IMR-90 (cell line): ENCODE measurements at regions not wholly inside any gene's neighbourhood (a gene's known extent, or its start where the extent isn't known, plus 50 kb on each side); places are given as distances from the start of the nearest gene placed in this dataset.

Experiments used
- ATAC-seq: fragments of 200-7000 bp; cut with Tn5 transposase; 2 replicates; pipeline ENCODE4 v1.9.1; 2020; ENCODE audit warnings: low read depth, mild to moderate bottlenecking, moderate library complexity
- BruUV-seq: library from RNA; stranded (reverse); fragments of 400-500 nt; replicated peaks from 2 replicates; lab custom pipeline; 2021; lab: Mats Ljungman, UMichigan
- CTCF ChIA-PET: fragments of 300-600 bp; formaldehyde crosslinking; extraction: SDS; loops from one replicate; lab custom pipeline; 2021; ENCODE audit warnings: antibody characterized with exemption; lab: Yijun Ruan, JAX
- POLR2A ChIA-PET: fragments of 300-600 bp; sonication (Branson Sonifier 250); formaldehyde crosslinking; loops from one replicate; lab custom pipeline; 2022; ENCODE audit warnings: antibody characterized with exemption; ENCODE audit not compliant: unreplicated experiment; lab: Charles Lee
- DNase-seq: peaks from one replicate; pipeline ENCODE4 v3.0.0; 2013
- H2AFZ ChIP-seq: replicated peaks from 2 replicates; pipeline ENCODE3; 2013; ENCODE audit warnings: low read length, mild to moderate bottlenecking; ENCODE audit not compliant: poor library complexity
- H2AK5ac ChIP-seq: 2 replicates; pipeline ENCODE4 v1.6.1; 2013; ENCODE audit warnings: low read depth, low read length, inconsistent platforms
- H2AK9ac ChIP-seq: replicated peaks from 2 replicates; pipeline ENCODE3; 2013; ENCODE audit warnings: mild to moderate bottlenecking, low read depth, low read length, moderate library complexity; ENCODE audit not compliant: poor library complexity
- H2BK120ac ChIP-seq: 2 replicates; pipeline ENCODE4 v1.6.1; 2013; ENCODE audit warnings: low read depth, low read length, inconsistent platforms
- H2BK15ac ChIP-seq: 3 replicates; pipeline ENCODE4 v1.6.1; 2013; ENCODE audit warnings: low read depth, low read length, inconsistent platforms
- H2BK20ac ChIP-seq: 2 replicates; pipeline ENCODE4 v1.6.1; 2013; ENCODE audit warnings: low read depth, mild to moderate bottlenecking, inconsistent platforms, low read length, moderate library complexity
- H2BK5ac ChIP-seq: 2 replicates; pipeline ENCODE4 v1.6.1; 2013; ENCODE audit warnings: mild to moderate bottlenecking, low read depth, low read length, inconsistent platforms; ENCODE audit not compliant: poor library complexity, severe bottlenecking
- H3K14ac ChIP-seq: replicated peaks from 2 replicates; pipeline ENCODE4 v1.6.1; 2013; ENCODE audit warnings: low read depth, low read length, inconsistent platforms
- H3K18ac ChIP-seq: 2 replicates; pipeline ENCODE4 v1.6.1; 2013; ENCODE audit warnings: low read depth, low read length, control low read depth
- H3K23ac ChIP-seq: 2 replicates; pipeline ENCODE4 v1.6.1; 2013; ENCODE audit warnings: low read depth, low read length, inconsistent platforms
- H3K27ac ChIP-seq: 2 replicates; pipeline ENCODE4 v1.5.1; 2013; ENCODE audit warnings: mild to moderate bottlenecking, control low read depth, low read length; ENCODE audit not compliant: insufficient read depth
- H3K27me3 ChIP-seq: 2 replicates; pipeline ENCODE4 v1.6.1; 2013; ENCODE audit warnings: low read length; ENCODE audit not compliant: control insufficient read depth, insufficient read depth
- H3K36me3 ChIP-seq: 2 replicates; pipeline ENCODE4 v1.6.1; 2013; ENCODE audit warnings: low read length, mixed read lengths; ENCODE audit not compliant: control insufficient read depth, insufficient read depth
- H3K4ac ChIP-seq: 2 replicates; pipeline ENCODE4 v1.6.1; 2013; ENCODE audit warnings: low read depth, low read length, inconsistent platforms
- H3K4me1 ChIP-seq: 2 replicates; pipeline ENCODE4 v1.6.1; 2013; ENCODE audit warnings: low read length, mixed read lengths; ENCODE audit not compliant: control insufficient read depth, insufficient read depth
- H3K4me2 ChIP-seq: 2 replicates; pipeline ENCODE4 v1.6.1; 2013; ENCODE audit warnings: low read depth, mild to moderate bottlenecking, control low read depth, low read length, moderate library complexity
- H3K4me3 ChIP-seq: 2 replicates; pipeline ENCODE4 v1.5.1; 2013; ENCODE audit warnings: low read depth, mild to moderate bottlenecking, control low read depth, low read length, moderate library complexity; ENCODE audit not compliant: insufficient read depth
- H3K56ac ChIP-seq: 2 replicates; pipeline ENCODE4 v1.6.1; 2013; ENCODE audit warnings: low read length, inconsistent platforms; ENCODE audit not compliant: insufficient read depth; ENCODE audit errors: extremely low read depth
- H3K79me1 ChIP-seq, 2 experiments: 2 replicates each; pipeline ENCODE4 v1.6.1; 2013; ENCODE audit warnings: low read length in 2 of 2, inconsistent platforms in 1 of 2, low read depth in 1 of 2
- H3K9ac ChIP-seq: 2 replicates; pipeline ENCODE4 v1.6.1; 2013; ENCODE audit warnings: low read depth, low read length, control low read depth
- H3K9me1 ChIP-seq: 2 replicates; pipeline ENCODE4 v1.6.1; 2013; ENCODE audit warnings: low read length, inconsistent platforms; ENCODE audit not compliant: insufficient read depth
- H3K9me3 ChIP-seq: 2 replicates; pipeline ENCODE4 v1.6.1; 2013; ENCODE audit warnings: low read length; ENCODE audit not compliant: control insufficient read depth, insufficient read depth
- H4K20me1 ChIP-seq: 2 replicates; pipeline ENCODE4 v1.6.1; 2013; ENCODE audit warnings: low read length, inconsistent platforms; ENCODE audit not compliant: insufficient read depth
- H4K5ac ChIP-seq: 2 replicates; pipeline ENCODE4 v1.6.1; 2013; ENCODE audit warnings: mild to moderate bottlenecking, low read depth, low read length, control low read depth
- H4K8ac ChIP-seq, 2 experiments: 2 replicates each; pipeline ENCODE4 v1.6.1; 2013; ENCODE audit warnings: low read depth in 2 of 2, low read length in 2 of 2, control low read depth in 1 of 2, inconsistent platforms in 1 of 2
- H4K91ac ChIP-seq: 2 replicates; pipeline ENCODE4 v1.6.1; 2013; ENCODE audit warnings: low read depth, low read length, inconsistent platforms; ENCODE audit not compliant: insufficient read depth
- BHLHE40 ChIP-seq: fragments of 150-350 bp; IDR thresholded peaks from 2 replicates; pipeline ENCODE4 v1.6.1; 2016; ENCODE audit warnings: mild to moderate bottlenecking, low read depth, low read length
- CEBPB ChIP-seq: IDR thresholded peaks from 2 replicates; pipeline ENCODE4 v1.6.1; 2012; ENCODE audit warnings: low read depth, low read length, improper control_type of control experiment
- CHD1 ChIP-seq: IDR thresholded peaks from 2 replicates; pipeline ENCODE4 v1.6.1; 2012; ENCODE audit warnings: low read depth, low read length, improper control_type of control experiment
- CTCF ChIP-seq: conservative IDR thresholded peaks from 2 replicates; pipeline ENCODE4 v1.5.1; 2012; ENCODE audit warnings: mild to moderate bottlenecking, low read depth, low read length, improper control_type of control experiment
- ELK1 ChIP-seq: fragments of 150-350 bp; IDR thresholded peaks from 2 replicates; pipeline ENCODE4 v1.6.1; 2016; ENCODE audit warnings: low read depth, mild to moderate bottlenecking, low read length, moderate library complexity, borderline replicate concordance
- FOS ChIP-seq: fragments of 150-350 bp; IDR thresholded peaks from 2 replicates; pipeline ENCODE4 v1.6.1; 2016; ENCODE audit warnings: low read depth, low read length
- MAFK ChIP-seq: IDR thresholded peaks from 2 replicates; pipeline ENCODE4 v1.6.1; 2012; ENCODE audit warnings: low read depth, low read length, improper control_type of control experiment
- MAZ ChIP-seq: IDR thresholded peaks from 2 replicates; pipeline ENCODE4 v1.6.1; 2012; ENCODE audit warnings: low read depth, mild to moderate bottlenecking, low read length, improper control_type of control experiment, moderate library complexity, borderline replicate concordance
- MXI1 ChIP-seq: IDR thresholded peaks from 2 replicates; pipeline ENCODE4 v1.6.1; 2012; ENCODE audit warnings: low read depth, mild to moderate bottlenecking, low read length, moderate library complexity, borderline replicate concordance
- NFE2L2 ChIP-seq: fragments of 150-350 bp; IDR thresholded peaks from 2 replicates; pipeline ENCODE4 v1.6.1; 2016; ENCODE audit warnings: low read depth, mild to moderate bottlenecking, low read length
- POLR2A ChIP-seq: IDR thresholded peaks from 2 replicates; pipeline ENCODE4 v1.6.1; 2012; ENCODE audit warnings: mild to moderate bottlenecking, low read depth, low read length
- RAD21 ChIP-seq: IDR thresholded peaks from 2 replicates; pipeline ENCODE4 v1.6.1; 2012; ENCODE audit warnings: low read length, improper control_type of control experiment
- RCOR1 ChIP-seq: IDR thresholded peaks from 2 replicates; pipeline ENCODE4 v1.6.1; 2012; ENCODE audit warnings: mild to moderate bottlenecking, low read length, improper control_type of control experiment; ENCODE audit not compliant: insufficient replicate concordance
- RFX5 ChIP-seq: IDR thresholded peaks from 2 replicates; pipeline ENCODE4 v1.8.0; 2012; ENCODE audit warnings: low read depth, mild to moderate bottlenecking, low read length, moderate library complexity
- SMC3 ChIP-seq: fragments of 150-350 bp; IDR thresholded peaks from 2 replicates; pipeline ENCODE4 v1.6.1; 2016; ENCODE audit warnings: low read depth, mild to moderate bottlenecking, antibody characterized with exemption, low read length, moderate library complexity
- USF2 ChIP-seq: fragments of 150-350 bp; IDR thresholded peaks from 2 replicates; pipeline ENCODE4 v1.6.1; 2017; ENCODE audit warnings: mild to moderate bottlenecking, antibody characterized with exemption, low read length, low read depth
- dilution Hi-C: fragments of 300-500 bp; cut with HindIII; formaldehyde crosslinking; loops from one replicate; pipeline ENCODE4 v1.14.3; 2018; ENCODE audit warnings: low sequenced_read_pairs; ENCODE audit not compliant: unreplicated experiment
- in situ Hi-C: fragments of 300-500 bp; cut with MboI; formaldehyde crosslinking; loops from 3 replicates; pipeline ENCODE4 v1.14.3; 2019; ENCODE audit warnings: low sequenced_read_pairs, inconsistent platforms, mixed read lengths
- intact Hi-C: fragments of 100-400 bp; cut with micrococcal nuclease; formaldehyde crosslinking; loops from 2 replicates; pipeline ENCODE4 v1.10.0; 2022

- H4K20me1 ChIP-seq, result no peaks in the 10 kb centered on the region
- ATAC-seq (no peak), DNase-seq (no peak)
- no peak overlapping the region for H3K4me2 ChIP-seq
- no peak overlapping the region for H3K18ac ChIP-seq
- in situ Hi-C loops (no loop called here), intact Hi-C loops (no loop called here), dilution Hi-C loops (no loop called here)
- H3K14ac ChIP-seq, result no peak overlapping the region
- H4K5ac ChIP-seq, result no peak overlapping the region
- no peaks in the 10 kb centered on the region for H3K9me1 ChIP-seq
- no peak overlapping the region for H4K91ac ChIP-seq
- H2BK5ac ChIP-seq, result no peak overlapping the region
- no TSS peak for BruUV-seq
- H3K4me3 ChIP-seq, result no peak overlapping the region
- H3K4ac ChIP-seq, result no peak overlapping the region
- H2AK5ac ChIP-seq, result no peak overlapping the region
- ChIA-PET CTCF (no interaction called here), POLR2A (no interaction called here)
- H3K9ac ChIP-seq, result no peak overlapping the region
- H3K23ac ChIP-seq, result no peak overlapping the region
- no peaks in the 10 kb centered on the region; the same call in none of the 2 replicates for H3K9me3 ChIP-seq
- H2AK9ac ChIP-seq, result no peak overlapping the region
- H2AFZ ChIP-seq, result no peak overlapping the region
- H2BK15ac ChIP-seq, result no peak overlapping the region
- no peaks in the 10 kb centered on the region for H3K79me1 ChIP-seq
- no peaks in the 10 kb centered on the region for H3K4me1 ChIP-seq
- no peak overlapping the region for H3K27ac ChIP-seq
- H3K27me3 ChIP-seq, result no peaks in the 10 kb centered on the region
- H2BK20ac ChIP-seq, result no peak overlapping the region
- TF ChIP-seq RCOR1, result no peak
- no peak for TF ChIP-seq CHD1
- TF ChIP-seq RAD21, result no peak
- no peak for TF ChIP-seq USF2
- TF ChIP-seq ELK1, result no peak
- TF ChIP-seq MAFK, result no peak
- no peak for TF ChIP-seq SMC3
- no peak for TF ChIP-seq CTCF
- no peak for TF ChIP-seq RFX5
- TF ChIP-seq MXI1, result no peak
- TF ChIP-seq MAZ, result no peak
- no peak for TF ChIP-seq CEBPB
- TF ChIP-seq FOS, result no peak
- no peak for TF ChIP-seq NFE2L2
- no peak for TF ChIP-seq BHLHE40
- TF ChIP-seq POLR2A, result no peak
- H4K8ac ChIP-seq, result no peak overlapping the region
- H2BK120ac ChIP-seq, result no peak overlapping the region
- H3K36me3 ChIP-seq, result no peaks in the 10 kb centered on the region
- no peak overlapping the region for H3K56ac ChIP-seq
These were observed 89.0 kb upstream of the SFRP2 start for GRCh38 chr4:153877898-153878297.
